ENCODE measurements at regions not wholly inside any gene's neighbourhood (a gene's known extent, or its start where the extent isn't known, plus 50 kb on each side); places are given as distances from the start of the nearest gene placed in this dataset.
"Not testable (repeated sequence)": the region's sequence is repeated elsewhere in the genome, so short reads cannot be mapped to it uniquely, and the experiment has no call there.

GRCh38 chr1:83345375-83345774 lies 653.6 kb downstream of the TTLL7 start:
- DNase-seq, result not testable (repeated sequence)

GRCh38 chr1:83343767-83344166 lies 655.2 kb downstream of the TTLL7 start:
- DNase-seq, result not testable (repeated sequence)

- not testable (repeated sequence) for DNase-seq
Measured at GRCh38 chr1:83342995-83343394, 655.9 kb downstream of the TTLL7 start.

GRCh38 chr1:83332308-83332707 lies 666.6 kb downstream of the TTLL7 start:
- DNase-seq, result not testable (repeated sequence)

GRCh38 chr1:83318366-83318765 lies 680.6 kb downstream of the TTLL7 start:
- no peak for DNase-seq

- not testable (repeated sequence) for DNase-seq
Measured at GRCh38 chr1:83315446-83315845, 683.5 kb downstream of the TTLL7 start.

GRCh38 chr1:83310161-83310560 lies 688.8 kb downstream of the TTLL7 start:
- not testable (repeated sequence) for DNase-seq

GRCh38 chr1:83309035-83309434 lies 689.9 kb downstream of the TTLL7 start:
- DNase-seq, result not testable (repeated sequence)

GRCh38 chr1:83306811-83307210 lies 692.1 kb downstream of the TTLL7 start:
- DNase-seq, result not testable (repeated sequence)

GRCh38 chr1:83295594-83295993 lies 703.3 kb downstream of the TTLL7 start:
- DNase-seq, result not testable (repeated sequence)

GRCh38 chr1:83287391-83287790 lies 711.5 kb downstream of the TTLL7 start:
- not testable (repeated sequence) for DNase-seq

- DNase-seq, result not testable (repeated sequence)
Measured at GRCh38 chr1:83274656-83275055, 724.3 kb downstream of the TTLL7 start.

GRCh38 chr1:83272484-83272883 lies 726.4 kb downstream of the TTLL7 start:
- DNase-seq, result not testable (repeated sequence)

- not testable (repeated sequence) for DNase-seq
Measured at GRCh38 chr1:83271834-83272233, 727.1 kb downstream of the TTLL7 start.

GRCh38 chr1:83270801-83271200 lies 728.1 kb downstream of the TTLL7 start:
- not testable (repeated sequence) for DNase-seq

GRCh38 chr1:83263808-83264207 lies 735.1 kb downstream of the TTLL7 start:
- not testable (repeated sequence) for DNase-seq

GRCh38 chr1:83251687-83252086 lies 747.2 kb downstream of the TTLL7 start:
- DNase-seq, result not testable (repeated sequence)

GRCh38 chr1:83246780-83247179 lies 752.2 kb downstream of the TTLL7 start:
- not testable (repeated sequence) for DNase-seq

GRCh38 chr1:83244832-83245231 lies 754.1 kb downstream of the TTLL7 start:
- DNase-seq, result not testable (repeated sequence)

GRCh38 chr1:83239568-83239967 lies 759.4 kb downstream of the TTLL7 start:
- DNase-seq, result not testable (repeated sequence)

GRCh38 chr1:83238654-83239053 lies 760.3 kb downstream of the TTLL7 start:
- not testable (repeated sequence) for DNase-seq

- DNase-seq, result not testable (repeated sequence)
Measured at GRCh38 chr1:83219788-83220187, 779.1 kb downstream of the TTLL7 start.

GRCh38 chr1:83218036-83218716 lies 780.8 kb downstream of the TTLL7 start:
- not testable (repeated sequence) for DNase-seq

GRCh38 chr1:83214317-83214716 lies 784.6 kb downstream of the TTLL7 start:
- DNase-seq, result not testable (repeated sequence)

- not testable (repeated sequence) for DNase-seq
Measured at GRCh38 chr1:83213648-83214047, 785.3 kb downstream of the TTLL7 start.

Measured in CD4-positive, alpha-beta T cell treated with Interleukin-15 for 1 hour (primary cell).